H1 (cell line): ENCODE measurements at regions not wholly inside any gene's neighbourhood (a gene's known extent, or its start where the extent isn't known, plus 50 kb on each side); places are given as distances from the start of the nearest gene placed in this dataset.

Experiments used
- CTCF ChIA-PET: fragments of 300-600 bp; sonication (Branson Sonifier 250); formaldehyde crosslinking; loops from one replicate; lab custom pipeline; 2021; ENCODE audit not compliant: partially characterized antibody; lab: Charles Lee
- POLR2A ChIA-PET: fragments of 300-600 bp; sonication (Branson Sonifier 250); formaldehyde crosslinking; loops from one replicate; lab custom pipeline; 2021; ENCODE audit warnings: inconsistent platforms; ENCODE audit not compliant: partially characterized antibody; lab: Charles Lee
- DNase-seq, 2 experiments: peaks; one replicate each; pipeline versions ENCODE4 v3.0.0 to v3.0.0-alpha.2; 2010 to 2022; ENCODE audit warnings: low spot score in 2 of 2, low read depth in 1 of 2, mixed read lengths in 1 of 2
- FAIRE-seq: peaks from 2 replicates; lab custom pipeline; 2011; peaks lifted over from hg19 to GRCh38; lab: Jason Lieb, UNC
- H2AFZ ChIP-seq: 2 replicates; pipeline ENCODE4 v1.8.1; 2012; ENCODE audit warnings: low read length, inconsistent platforms
- H2AK5ac ChIP-seq: 2 replicates; pipeline ENCODE4 v1.6.1; 2013; ENCODE audit warnings: low read depth, low read length
- H2BK120ac ChIP-seq: replicated peaks from 2 replicates; pipeline ENCODE3; 2013; ENCODE audit warnings: low read depth, low read length, inconsistent platforms
- H2BK12ac ChIP-seq: 2 replicates; pipeline ENCODE4 v1.6.1; 2013; ENCODE audit warnings: low read depth, low read length
- H2BK15ac ChIP-seq: 2 replicates; pipeline ENCODE4 v1.6.1; 2013; ENCODE audit warnings: low read length
- H2BK20ac ChIP-seq: 2 replicates; pipeline ENCODE4 v1.6.1; 2013; ENCODE audit warnings: low read length
- H2BK5ac ChIP-seq: 2 replicates; pipeline ENCODE4 v1.6.1; 2013; ENCODE audit warnings: low read depth, low read length
- H3K14ac ChIP-seq: 2 replicates; pipeline ENCODE4 v1.6.1; 2013; ENCODE audit warnings: inconsistent platforms; ENCODE audit not compliant: insufficient read length
- H3K18ac ChIP-seq: 2 replicates; pipeline ENCODE4 v1.6.1; 2013; ENCODE audit warnings: low read length; ENCODE audit errors: extremely low read depth
- H3K23ac ChIP-seq: 2 replicates; pipeline ENCODE4 v1.6.1; 2013; ENCODE audit warnings: inconsistent platforms; ENCODE audit not compliant: insufficient read length
- H3K23me2 ChIP-seq: 2 replicates; pipeline ENCODE4 v1.6.1; 2013; ENCODE audit warnings: low read depth, low read length
- H3K27ac ChIP-seq: 2 replicates; pipeline ENCODE4 v1.6.1; 2011; ENCODE audit warnings: low read depth, low read length, inconsistent platforms
- H3K27me3 ChIP-seq, 4 experiments: replicated peaks in 1 of 4; 1 replicate in 1 of 4; 2 replicates in 3 of 4; pipeline versions ENCODE4 v1.6.1 to v1.8.1; 2011 to 2013; ENCODE audit warnings: low read length in 3 of 4, mild to moderate bottlenecking in 3 of 4, inconsistent platforms in 2 of 4, mixed read lengths in 2 of 4, moderate library complexity in 1 of 4; ENCODE audit not compliant: control insufficient read depth in 3 of 4, insufficient read depth in 3 of 4; ENCODE audit errors: extremely low read depth in 1 of 4
- H3K36me3 ChIP-seq, 4 experiments: 2 replicates each; pipeline versions ENCODE4 v1.6.1 to v1.8.1; 2011 to 2013; ENCODE audit warnings: mild to moderate bottlenecking in 4 of 4, low read length in 3 of 4, moderate library complexity in 2 of 4, control low read depth in 1 of 4, inconsistent platforms in 1 of 4; ENCODE audit not compliant: insufficient read depth in 4 of 4, control insufficient read depth in 2 of 4
- H3K4ac ChIP-seq: replicated peaks from 2 replicates; pipeline ENCODE3; 2013; ENCODE audit warnings: low read length, low read depth, mixed read lengths, inconsistent platforms; ENCODE audit not compliant: insufficient read length
- H3K4me1 ChIP-seq, 4 experiments: replicated peaks in 1 of 4; 1 replicate in 1 of 4; 2 replicates in 3 of 4; pipeline versions ENCODE4 v1.6.1 to v1.8.1; 2011 to 2013; ENCODE audit warnings: low read length in 3 of 4, inconsistent platforms in 2 of 4, mixed read lengths in 1 of 4; ENCODE audit not compliant: insufficient read depth in 4 of 4, control insufficient read depth in 3 of 4
- H3K4me2 ChIP-seq, 2 experiments: 2 replicates each; pipeline versions ENCODE4 v1.6.1 to v1.8.1; 2011 to 2013; ENCODE audit warnings: low read depth in 2 of 2, low read length in 2 of 2, control low read depth in 1 of 2, inconsistent platforms in 1 of 2, mild to moderate bottlenecking in 1 of 2; ENCODE audit not compliant: insufficient read depth in 1 of 2
- H3K4me3 ChIP-seq, 4 experiments: fragments of 200-600, 300-600 bp in 1 of 4; sonication (generic), shearing (Covaris generic), sonication (Bioruptor Twin) in 1 of 4; 2 replicates each; pipeline versions ENCODE4 v1.5.1 to v1.8.1; 2011 to 2016; ENCODE audit warnings: low read length in 4 of 4, low read depth in 3 of 4, control low read depth in 2 of 4, inconsistent platforms in 2 of 4, mild to moderate bottlenecking in 2 of 4, mixed read lengths in 1 of 4, moderate library complexity in 1 of 4; ENCODE audit not compliant: insufficient read depth in 2 of 4; ENCODE audit errors: extremely low read depth in 1 of 4
- H3K56ac ChIP-seq: replicated peaks from 2 replicates; pipeline ENCODE3; 2013; ENCODE audit warnings: low read depth, mild to moderate bottlenecking, mixed read lengths, low read length, inconsistent platforms; ENCODE audit not compliant: insufficient read length
- H3K79me1 ChIP-seq: 2 replicates; pipeline ENCODE4 v1.6.1; 2013; ENCODE audit warnings: low read depth, low read length, control low read depth
- H3K79me2 ChIP-seq, 2 experiments: 2 replicates each; pipeline versions ENCODE4 v1.6.1 to v1.8.1; 2012 to 2013; ENCODE audit warnings: low read length in 2 of 2, mild to moderate bottlenecking in 2 of 2, inconsistent platforms in 1 of 2; ENCODE audit not compliant: insufficient read depth in 2 of 2, control insufficient read depth in 1 of 2
- H3K9ac ChIP-seq, 4 experiments: replicated peaks in 1 of 4; 1 replicate in 1 of 4; 2 replicates in 3 of 4; pipeline versions ENCODE4 v1.6.1 to v1.8.1; 2011 to 2013; ENCODE audit warnings: low read depth in 3 of 4, low read length in 3 of 4, control low read depth in 2 of 4, mild to moderate bottlenecking in 2 of 4, moderate library complexity in 2 of 4, inconsistent platforms in 1 of 4; ENCODE audit errors: extremely low read depth in 1 of 4
- H3K9me3 ChIP-seq, 2 experiments: 2 replicates each; pipeline versions ENCODE4 v1.6.1 to v1.8.1; 2012 to 2013; ENCODE audit warnings: mild to moderate bottlenecking in 2 of 2, moderate library complexity in 2 of 2, control low read depth in 1 of 2, inconsistent platforms in 1 of 2, low read depth in 1 of 2, low read length in 1 of 2, mixed read lengths in 1 of 2; ENCODE audit not compliant: insufficient read depth in 2 of 2
- H4K20me1 ChIP-seq, 2 experiments: replicated peaks in 1 of 2; 2 replicates each; pipeline versions ENCODE3 to v1.8.1; 2011 to 2013; ENCODE audit warnings: inconsistent platforms in 2 of 2, low read length in 2 of 2, mild to moderate bottlenecking in 1 of 2; ENCODE audit not compliant: insufficient read depth in 2 of 2, control insufficient read depth in 1 of 2
- H4K5ac ChIP-seq: 2 replicates; pipeline ENCODE4 v1.6.1; 2013; ENCODE audit warnings: low read length, low read depth, mixed read lengths, inconsistent platforms; ENCODE audit not compliant: insufficient read length
- H4K8ac ChIP-seq: 2 replicates; pipeline ENCODE4 v1.8.0; 2013; ENCODE audit warnings: mild to moderate bottlenecking, moderate library complexity, low read length, inconsistent platforms; ENCODE audit not compliant: insufficient read depth; ENCODE audit errors: extremely low read depth
- H4K91ac ChIP-seq: replicated peaks from 2 replicates; pipeline ENCODE3; 2013; ENCODE audit warnings: low read length, mixed read lengths, inconsistent platforms; ENCODE audit not compliant: insufficient read length
- BACH1 ChIP-seq: IDR thresholded peaks from 2 replicates; pipeline ENCODE4 v1.6.1; 2012; ENCODE audit warnings: low read length, improper control_type of control experiment
- CEBPB ChIP-seq: IDR thresholded peaks from 2 replicates; pipeline ENCODE4 v1.6.1; 2012; ENCODE audit warnings: low read depth, low read length
- EP300 ChIP-seq, 2 experiments: IDR thresholded peaks; 1 replicate in 1 of 2; 2 replicates in 1 of 2; pipeline ENCODE4 v1.6.1; 2011 to 2012; ENCODE audit warnings: low read depth in 2 of 2, low read length in 2 of 2, mild to moderate bottlenecking in 2 of 2, borderline replicate concordance in 1 of 2, inconsistent platforms in 1 of 2, moderate library complexity in 1 of 2
- EZH2 ChIP-seq: fragments of 200-600 bp; sonication (generic); IDR thresholded peaks from 2 replicates; pipeline ENCODE4 v1.7.1; 2012; ENCODE audit warnings: low read depth, mild to moderate bottlenecking, moderate library complexity, low read length, inconsistent platforms; ENCODE audit not compliant: severe bottlenecking
- KDM5A ChIP-seq: fragments of 200-600 bp; IDR thresholded peaks from 2 replicates; pipeline ENCODE4 v1.7.1; 2012; ENCODE audit warnings: mild to moderate bottlenecking, low read length, inconsistent platforms, mixed read lengths
- POLR2A ChIP-seq, 2 experiments: IDR thresholded peaks; 1 replicate in 1 of 2; 2 replicates in 1 of 2; pipeline ENCODE4 v1.6.1; 2011; ENCODE audit warnings: low read depth in 2 of 2, low read length in 2 of 2, mild to moderate bottlenecking in 2 of 2; ENCODE audit errors: control extremely low read depth in 1 of 2
- RAD21 ChIP-seq, 2 experiments: IDR thresholded peaks in 1 of 2; conservative IDR thresholded peaks in 1 of 2; 2 replicates each; pipeline ENCODE4 v1.6.1; 2011; ENCODE audit warnings: low read depth in 2 of 2, low read length in 2 of 2, improper control_type of control experiment in 1 of 2, inconsistent platforms in 1 of 2, mild to moderate bottlenecking in 1 of 2, moderate library complexity in 1 of 2
- RBBP5 ChIP-seq: IDR thresholded peaks from 2 replicates; pipeline ENCODE4 v1.7.1; 2012; ENCODE audit warnings: low read depth, mild to moderate bottlenecking, inconsistent platforms, low read length, moderate library complexity, borderline replicate concordance
- RFX5 ChIP-seq: IDR thresholded peaks from 2 replicates; pipeline ENCODE4 v1.6.1; 2011; ENCODE audit warnings: low read depth, low read length, improper control_type of control experiment, borderline replicate concordance
- USF2 ChIP-seq: IDR thresholded peaks from 2 replicates; pipeline ENCODE4 v1.6.1; 2011; ENCODE audit warnings: low read length, improper control_type of control experiment

- ChIA-PET CTCF (interaction anchor here (1.4 kb wide), 1 partner anchor 150 kb away, joined by 4 read pairs; no protein-coding TSS in a partner anchor), POLR2A (interaction anchor here (0.7 kb wide), 1 partner anchor 130 kb away, joined by 3 read pairs; no protein-coding TSS in a partner anchor)
- FAIRE-seq (no peak), DNase-seq (no peak)
- Histone ChIP-seq H3K9ac (no peak overlapping the region), H2AK5ac (no peak overlapping the region), H4K5ac (no peak overlapping the region), H3K27ac (no peak overlapping the region), H4K91ac (no peak overlapping the region), H4K20me1 (no peaks in the 10 kb centered on the region), H3K56ac (no peak overlapping the region), H3K14ac (no peak overlapping the region), H2BK5ac (no peak overlapping the region), H2BK15ac (no peak overlapping the region), H3K18ac (no peak overlapping the region), H4K8ac (no peak overlapping the region), H3K36me3 (no peaks in the 10 kb centered on the region), H3K27me3 (no peaks in the 10 kb centered on the region), H3K79me2 (no peaks in the 10 kb centered on the region), H3K9me3 (no peaks in the 10 kb centered on the region), H3K4me3 (no peak overlapping the region), H3K4me2 (no peak overlapping the region), H2BK12ac (no peak overlapping the region), H2BK120ac (no peak overlapping the region), H3K4me1 (no peaks in the 10 kb centered on the region), H3K4ac (no peak overlapping the region), H2BK20ac (no peak overlapping the region), H2AFZ (no peak overlapping the region), H3K79me1 (no peaks in the 10 kb centered on the region), H3K23ac (no peak overlapping the region), H3K23me2 (no peaks in the 10 kb centered on the region)
- TF ChIP-seq EZH2 (no peak), USF2 (no peak), RFX5 (no peak), CEBPB (no peak), RBBP5 (no peak), POLR2A (IDR thresholded peaks at IDR 0.05; ENCODE audit: control extremely low read depth in 1 of 2, low read depth in 2 of 2, low read length in 2 of 2) (no peak), BACH1 (no peak), RAD21 (IDR thresholded peaks at IDR 0.05 in 1 of 2, conservative IDR thresholded peaks at IDR 0.05 in 1 of 2; ENCODE audit: low read depth in 2 of 2, low read length in 2 of 2) (no peak), KDM5A (no peak), EP300 (IDR thresholded peaks at IDR 0.05; ENCODE audit: borderline replicate concordance in 1 of 2, low read depth in 2 of 2, low read length in 2 of 2) (no peak)
These were observed 503.7 kb upstream of the IRAK1BP1 start for GRCh38 chr6:78363688-78364087.
